Epidermal melanocyte (primary cell): ENCODE measurements at regions not wholly inside any gene's neighbourhood (a gene's known extent, or its start where the extent isn't known, plus 50 kb on each side); places are given as distances from the start of the nearest gene placed in this dataset.

ENCODE experiments used
- DNase-seq: peaks from one replicate; pipeline ENCODE4 v3.0.0; 2011; ENCODE audit warnings: low spot score; ENCODE audit not compliant: insufficient read length

GRCh38 chr9:108290839-108291585 lies 564.8 kb downstream of the ACTL7B start:
- no peak for DNase-seq

DNA sequence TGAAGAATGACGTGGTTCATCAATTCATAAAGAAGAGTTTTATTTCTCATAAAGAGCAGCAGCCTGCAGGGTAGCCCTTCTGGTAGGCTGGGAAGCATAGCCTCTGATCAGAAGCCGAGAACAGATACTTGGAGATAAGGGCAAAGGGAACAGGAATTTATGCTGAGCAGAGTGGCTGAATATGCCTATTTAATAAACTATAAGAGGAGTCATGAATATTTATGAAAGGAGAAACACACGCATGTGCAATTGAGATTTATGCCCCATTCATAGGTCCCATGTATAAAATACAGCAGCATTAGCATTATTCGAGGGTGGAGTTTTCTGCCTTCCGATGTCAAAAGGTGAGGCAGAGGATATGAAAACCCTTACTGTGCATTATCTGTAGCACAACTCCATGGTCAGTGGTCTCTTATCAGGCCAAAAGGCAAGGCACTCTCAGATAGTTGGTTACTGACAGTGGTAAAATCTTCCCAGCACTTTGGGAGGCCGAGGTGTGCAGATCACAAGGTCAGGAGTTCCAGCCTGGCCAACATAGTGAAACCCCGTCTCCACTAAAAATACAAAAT lies 569.1 kb downstream of the ACTL7B start:
- no peak for DNase-seq

- DNase-seq, result no peak
Measured at GRCh38 chr9:108283696-108284095, 572.1 kb downstream of the ACTL7B start.

GRCh38 chr9:108282872-108283271 lies 572.9 kb downstream of the ACTL7B start:
- no peak for DNase-seq

GRCh38 chr9:108281696-108282095 lies 574.1 kb downstream of the ACTL7B start:
- no peak for DNase-seq

- no peak for DNase-seq
Measured at GRCh38 chr9:108278341-108278740, 577.4 kb downstream of the ACTL7B start.

GRCh38 chr9:108277216-108277615 lies 578.6 kb downstream of the ACTL7B start:
- DNase-seq, result no peak

GRCh38 chr9:108275906-108276305 lies 579.9 kb downstream of the ACTL7B start:
- no peak for DNase-seq

DNA sequence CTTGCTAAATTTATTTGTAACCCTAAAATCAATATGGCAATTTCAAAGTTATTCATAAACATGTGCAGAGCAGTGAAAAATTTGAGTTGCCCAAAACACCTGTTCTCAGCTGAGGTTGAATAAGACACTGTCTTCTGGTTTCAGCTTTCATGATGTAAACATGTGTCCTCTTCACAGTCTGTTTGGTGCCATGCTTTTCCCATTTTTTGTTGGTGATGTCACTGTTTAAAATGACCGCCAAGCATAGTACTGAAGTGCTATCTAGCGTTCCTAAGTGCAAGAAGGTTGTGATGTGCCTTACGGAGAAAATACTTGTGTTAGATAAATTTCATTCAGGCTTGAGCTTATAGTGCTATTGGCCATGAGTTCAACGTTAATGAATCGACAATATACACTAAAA lies 580.8 kb downstream of the ACTL7B start:
- DNase-seq, result no peak

GRCh38 chr9:108273988-108274387 lies 581.8 kb downstream of the ACTL7B start:
- DNase-seq, result no peak

DNA sequence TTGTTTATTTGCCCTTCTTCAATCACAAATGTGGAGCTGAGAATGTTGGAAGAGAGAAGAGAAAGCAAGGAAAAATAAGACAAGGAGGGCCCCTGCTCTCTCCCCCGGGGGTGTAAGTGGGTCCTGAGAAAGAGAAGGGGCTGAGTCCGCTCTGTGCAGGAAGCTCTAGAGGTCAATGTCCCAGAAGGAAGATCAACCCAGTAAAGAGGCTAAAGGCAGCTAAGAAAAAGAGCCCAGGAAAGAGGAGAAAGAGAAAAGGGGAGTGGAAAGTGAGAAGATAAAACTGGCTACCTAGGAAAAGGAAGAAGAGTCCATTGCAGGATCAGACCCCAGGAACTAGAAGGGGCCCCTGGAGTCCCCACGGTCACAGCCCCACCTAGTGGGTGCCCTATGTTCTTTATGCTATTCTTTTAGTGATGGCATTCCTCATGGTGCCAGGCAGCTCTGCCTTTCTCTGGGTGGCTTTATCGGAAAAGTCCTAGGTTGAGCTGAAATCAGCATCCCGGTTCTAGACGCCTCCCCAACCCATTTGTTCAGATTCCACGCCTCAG lies 583.4 kb downstream of the ACTL7B start:
- peak; percentile 60 for DNase-seq

DNA sequence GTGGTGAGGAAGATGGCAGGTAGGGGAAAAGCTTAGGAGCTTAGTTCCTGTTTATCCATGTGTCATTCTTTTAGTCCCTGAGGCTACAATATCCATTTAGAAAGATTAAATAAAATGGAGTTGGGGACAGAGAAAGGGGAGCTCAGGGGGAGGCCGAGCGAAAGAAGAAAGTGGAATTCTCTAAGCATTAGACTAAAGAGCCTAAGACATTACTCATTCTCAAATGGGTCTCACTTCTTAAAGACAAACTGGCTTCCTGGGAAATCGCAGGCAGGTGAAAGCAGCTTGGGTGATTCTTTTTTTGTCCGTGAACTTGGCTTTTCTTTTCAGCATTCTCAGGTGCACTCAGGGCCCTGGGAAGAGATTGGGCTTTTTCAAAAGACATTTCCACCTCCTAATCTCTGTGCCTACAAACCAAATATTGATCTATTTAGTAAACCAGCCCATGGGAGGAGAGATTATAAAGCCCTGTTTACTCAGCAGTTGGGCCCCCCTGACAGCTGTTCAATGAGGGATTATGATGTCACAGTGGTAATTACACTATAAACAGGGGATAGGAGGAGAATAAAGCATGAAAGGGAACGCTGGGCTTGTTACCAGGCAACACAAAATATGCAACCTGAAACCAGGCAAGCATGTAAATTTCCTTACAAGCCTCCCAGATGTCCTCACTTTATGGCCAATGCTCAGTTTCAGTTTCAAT lies 584.0 kb downstream of the ACTL7B start:
- DNase-seq, result peak; percentile 68

DNA sequence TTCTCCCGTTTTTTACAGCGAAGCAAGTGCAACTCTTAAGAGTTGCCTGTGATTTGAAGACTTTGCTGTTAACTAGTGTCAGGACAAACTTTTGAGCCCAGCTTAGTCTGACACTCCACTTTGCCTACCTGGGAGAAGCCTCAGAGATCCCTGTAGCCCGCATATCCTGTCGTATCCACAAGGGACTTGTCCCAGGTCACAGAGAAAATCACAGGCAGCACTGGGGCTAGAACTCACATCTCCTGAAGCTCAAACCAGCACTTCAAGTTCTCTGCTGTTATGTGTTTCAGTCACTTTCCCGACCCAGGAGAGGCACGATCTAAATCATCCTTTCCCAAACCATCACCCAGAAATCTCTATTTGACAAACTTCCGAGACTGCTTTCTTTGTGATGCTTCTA lies 584.5 kb downstream of the ACTL7B start:
- DNase-seq, result no peak

- DNase-seq, result no peak
Measured at GRCh38 chr9:108270561-108270960, 585.2 kb downstream of the ACTL7B start.

DNA sequence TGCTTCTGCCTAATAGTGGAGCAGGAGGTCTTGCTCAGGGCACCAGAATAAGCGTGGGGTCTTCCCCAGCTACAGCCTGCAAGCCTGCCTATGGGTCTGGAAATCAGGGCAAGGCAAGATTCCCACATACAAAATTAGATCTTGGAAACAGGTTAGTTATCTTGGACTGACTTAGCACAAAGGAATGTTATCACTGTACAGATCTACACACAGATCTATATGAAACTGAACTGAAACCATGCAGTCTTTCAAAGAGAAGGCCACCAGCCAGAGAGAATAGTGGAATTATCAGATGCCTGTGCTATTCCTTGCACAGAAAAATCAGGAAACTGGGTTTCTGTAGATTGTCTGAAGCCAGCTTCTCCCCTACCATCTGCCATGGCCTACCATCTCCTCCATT lies 585.7 kb downstream of the ACTL7B start:
- no peak for DNase-seq

GRCh38 chr9:108269371-108269770 lies 586.4 kb downstream of the ACTL7B start:
- no peak for DNase-seq

- no peak for DNase-seq
Measured at GRCh38 chr9:108265065-108265464, 590.7 kb downstream of the ACTL7B start.

GRCh38 chr9:108264093-108264492 lies 591.7 kb downstream of the ACTL7B start:
- no peak for DNase-seq

DNA sequence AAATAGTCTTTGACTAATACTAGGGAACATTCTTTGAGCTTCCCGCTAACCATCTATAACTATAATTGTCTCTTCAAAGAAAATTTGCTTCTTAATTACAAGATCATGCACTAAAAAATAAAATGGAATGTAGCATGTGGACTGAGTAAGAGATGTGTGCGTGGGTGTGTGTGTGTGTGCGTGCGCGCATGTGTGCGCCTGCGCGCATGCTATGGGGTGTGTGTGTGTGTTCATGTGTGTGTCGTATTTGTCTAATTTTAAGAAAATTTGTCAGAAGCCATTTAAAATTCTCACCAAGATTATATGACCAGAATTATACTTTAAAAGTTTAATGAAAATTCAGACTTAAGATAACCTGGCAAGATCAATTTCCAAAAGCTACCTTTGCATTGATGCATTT lies 593.0 kb downstream of the ACTL7B start:
- no peak for DNase-seq

DNA sequence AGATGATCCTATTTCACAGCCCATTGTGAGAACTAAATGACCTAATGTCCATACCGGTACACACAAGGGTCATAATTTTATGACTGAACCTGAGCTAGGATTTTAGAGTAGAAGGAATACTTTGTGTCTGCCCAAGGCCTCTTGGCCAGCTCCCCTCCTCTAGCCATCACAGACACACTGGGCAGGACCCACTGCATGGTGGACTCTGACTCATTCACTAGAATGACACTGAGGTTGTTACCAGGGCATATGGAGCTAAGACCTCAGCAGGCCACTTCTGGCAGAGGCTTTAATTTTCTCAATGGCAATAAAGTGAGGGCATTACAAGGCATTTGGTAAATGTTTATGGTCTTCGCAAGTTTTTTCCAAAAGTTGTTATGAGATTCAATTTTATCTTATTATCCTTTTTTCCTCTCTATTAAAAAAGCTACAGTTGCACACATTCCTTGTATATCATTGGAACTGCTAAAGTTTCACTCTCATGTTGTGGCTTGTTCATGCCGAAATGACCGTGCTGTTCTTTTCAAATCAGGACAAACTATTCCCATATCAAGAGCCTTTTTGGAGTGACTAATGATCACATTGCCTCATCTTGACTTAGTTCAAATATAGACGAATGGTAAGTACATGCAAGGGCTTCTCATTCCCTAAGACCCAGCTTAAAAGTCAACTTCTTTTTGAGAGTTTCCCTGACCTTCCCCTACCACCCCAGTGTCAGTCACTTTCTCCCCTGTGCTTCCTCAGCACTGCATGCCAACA lies 595.7 kb downstream of the ACTL7B start:
- no peak for DNase-seq

DNA sequence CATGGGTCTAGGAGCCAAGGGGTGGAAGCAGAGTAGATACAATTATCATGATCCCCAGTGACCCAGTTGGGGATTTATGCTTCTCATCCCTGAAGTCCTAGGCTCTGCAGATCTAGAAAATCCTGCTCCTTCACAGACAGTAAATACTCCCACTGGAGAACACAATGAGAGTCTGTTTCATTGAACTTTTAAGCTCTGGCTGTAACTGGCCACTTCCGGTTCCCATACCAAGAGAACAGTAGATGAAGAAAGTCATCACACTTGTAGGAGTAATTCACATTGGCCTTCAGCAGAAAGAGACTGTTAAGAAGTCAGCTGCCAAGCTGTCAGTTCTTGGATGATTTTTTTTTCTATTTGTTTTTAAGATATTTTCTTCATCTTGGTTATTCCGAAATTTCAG lies 597.1 kb downstream of the ACTL7B start:
- DNase-seq, result peak; percentile 82

DNA sequence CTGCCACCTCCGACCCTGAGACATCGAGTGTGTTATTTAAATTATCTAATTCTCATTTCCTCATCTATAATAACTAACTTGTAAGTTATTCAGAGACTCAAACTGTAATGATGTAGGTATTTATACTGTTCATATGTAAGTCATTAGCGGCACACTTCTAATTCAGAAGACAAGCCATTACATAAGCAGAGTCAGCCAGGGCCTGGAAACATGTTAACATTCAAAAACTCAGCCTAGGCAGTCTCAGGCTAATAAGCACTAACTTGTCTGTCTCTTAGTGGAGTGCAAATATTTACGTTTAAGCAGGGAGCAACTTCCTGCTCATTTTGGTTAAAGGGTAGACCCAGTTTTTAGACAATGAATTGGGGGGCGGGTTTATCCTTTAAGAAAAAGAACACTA lies 598.4 kb downstream of the ACTL7B start:
- no peak for DNase-seq
